GM18520 (cell line): ENCODE measurements at regions not wholly inside any gene's neighbourhood (a gene's known extent, or its start where the extent isn't known, plus 50 kb on each side); places are given as distances from the start of the nearest gene placed in this dataset.

Experiments used
- ATAC-seq: cut with Tn5 transposase; IDR thresholded peaks from one replicate; pipeline ENCODE4 v1.9.1; 2021; ENCODE audit not compliant: unreplicated experiment

GRCh38 chr11:19524171-19524671 lies 188.4 kb upstream of the NAV2 start:
- ATAC-seq: no peak

DNA sequence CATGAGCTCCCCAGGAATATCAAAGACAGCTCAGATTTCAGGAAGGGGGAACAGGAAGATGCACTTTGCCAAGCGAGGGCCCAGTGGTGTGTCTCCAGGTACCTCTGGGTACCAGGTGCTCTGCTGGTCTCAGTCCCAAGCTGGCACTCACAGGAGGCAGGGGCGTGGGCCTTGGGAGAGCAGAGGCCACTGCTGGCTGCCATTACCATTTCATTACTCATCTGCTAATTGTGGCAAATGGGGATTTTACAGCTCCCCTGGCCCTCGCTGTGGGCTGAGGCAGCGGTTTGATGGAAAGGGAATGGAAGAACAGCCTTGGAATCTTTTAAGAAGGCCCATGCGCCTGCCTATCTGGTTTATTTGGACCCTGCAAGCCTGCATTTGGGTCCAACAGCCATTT lies 192.0 kb upstream of the NAV2 start:
- ATAC-seq: no peak

DNA sequence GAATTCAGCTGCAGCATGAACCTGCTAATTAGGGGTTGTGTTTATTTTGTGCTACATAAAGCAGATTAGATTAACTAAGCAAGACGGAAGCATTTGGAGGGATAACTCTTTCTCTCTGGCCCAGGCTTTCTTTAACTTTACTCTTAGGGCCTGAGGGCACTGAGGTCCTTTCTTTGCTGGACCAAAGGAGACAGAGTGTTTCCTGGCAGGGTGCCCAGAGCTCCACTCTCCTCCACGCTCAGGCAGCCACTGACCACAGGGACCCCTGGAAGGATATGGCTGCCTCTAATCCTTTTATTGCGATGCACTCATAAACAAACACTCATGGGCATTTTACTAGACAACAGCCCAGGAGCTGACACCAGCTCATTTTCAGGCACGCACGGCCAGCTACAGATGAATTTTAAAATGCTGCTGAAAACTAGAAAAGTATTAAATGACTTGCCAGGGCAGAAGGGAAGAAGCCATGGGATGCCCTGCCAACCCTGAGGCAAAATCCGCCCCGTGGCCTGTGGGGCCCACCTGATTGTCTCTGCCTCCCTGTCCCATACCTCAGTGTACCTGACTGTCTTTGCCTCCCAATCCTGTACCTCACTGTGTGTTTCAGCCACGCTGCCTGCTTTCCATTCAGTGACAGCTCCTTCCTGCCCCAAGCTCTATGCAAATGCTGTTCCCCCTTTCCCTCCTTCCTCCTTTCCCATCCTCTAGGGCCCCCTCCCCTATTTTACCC lies 192.6 kb upstream of the NAV2 start:
- ATAC-seq: no peak

- no peak for ATAC-seq
Measured at GRCh38 chr11:19519353-19519752, 193.3 kb upstream of the NAV2 start.

DNA sequence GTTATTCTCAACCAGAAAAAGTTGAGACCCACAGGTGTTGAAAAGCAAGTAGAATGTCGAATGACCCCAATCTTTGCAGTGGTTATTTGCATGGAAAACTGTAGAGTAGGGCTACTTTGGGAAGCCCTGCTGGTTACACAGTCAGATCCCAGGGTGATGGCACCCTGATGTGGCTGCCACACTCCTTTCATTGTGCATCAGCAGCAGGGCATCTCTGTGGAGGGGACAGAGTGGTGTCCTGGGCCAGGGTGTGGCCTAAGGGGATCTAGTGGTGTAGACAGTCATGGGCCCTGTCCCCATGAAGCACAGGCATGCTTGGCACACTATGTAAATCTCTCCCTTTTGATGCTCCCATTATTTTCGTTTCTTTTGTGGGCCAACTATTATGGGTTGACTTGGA lies 199.4 kb upstream of the NAV2 start:
- no peak for ATAC-seq

- ATAC-seq: no peak
Measured at GRCh38 chr11:19512618-19513017, 200.0 kb upstream of the NAV2 start.

DNA sequence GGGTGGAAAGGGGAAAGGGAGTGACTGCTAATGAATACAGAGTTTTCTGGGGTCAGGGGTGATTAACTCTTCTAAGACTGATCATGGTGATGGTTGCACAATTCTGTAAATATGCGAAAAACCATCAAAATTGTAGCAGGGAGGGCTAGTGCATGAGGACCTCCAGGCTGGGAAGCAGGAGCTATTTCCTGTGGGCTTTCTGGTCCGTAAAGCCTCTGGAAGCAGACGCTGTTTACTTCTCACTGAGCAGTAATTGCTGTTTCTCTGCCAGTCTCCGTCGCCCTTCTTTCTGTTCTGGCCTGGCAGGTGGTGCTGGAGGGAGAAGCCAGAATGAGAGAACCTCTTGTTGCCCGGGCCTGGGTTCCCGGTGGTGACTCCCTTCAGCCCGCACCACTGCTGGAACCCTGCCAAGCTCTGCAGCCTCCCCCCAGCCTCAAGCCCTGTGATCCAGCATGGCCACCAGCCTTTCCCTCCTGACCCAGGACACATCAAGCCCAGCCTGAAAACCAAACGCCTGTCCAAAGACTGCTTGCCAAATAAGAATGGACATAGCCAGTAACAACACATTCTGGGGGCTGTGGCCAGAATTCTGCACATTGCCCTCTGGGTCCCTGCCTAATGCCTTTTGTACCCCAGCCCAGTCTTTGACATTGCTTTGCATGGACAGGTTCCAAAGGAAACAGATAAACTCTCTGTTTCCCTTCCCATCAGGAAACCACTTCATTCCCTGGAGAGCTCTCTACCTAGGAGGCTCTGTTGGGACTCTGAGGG lies 201.0 kb upstream of the NAV2 start:
- no peak for ATAC-seq

- ATAC-seq: no peak
Measured at GRCh38 chr11:19511066-19511412, 201.6 kb upstream of the NAV2 start.

DNA sequence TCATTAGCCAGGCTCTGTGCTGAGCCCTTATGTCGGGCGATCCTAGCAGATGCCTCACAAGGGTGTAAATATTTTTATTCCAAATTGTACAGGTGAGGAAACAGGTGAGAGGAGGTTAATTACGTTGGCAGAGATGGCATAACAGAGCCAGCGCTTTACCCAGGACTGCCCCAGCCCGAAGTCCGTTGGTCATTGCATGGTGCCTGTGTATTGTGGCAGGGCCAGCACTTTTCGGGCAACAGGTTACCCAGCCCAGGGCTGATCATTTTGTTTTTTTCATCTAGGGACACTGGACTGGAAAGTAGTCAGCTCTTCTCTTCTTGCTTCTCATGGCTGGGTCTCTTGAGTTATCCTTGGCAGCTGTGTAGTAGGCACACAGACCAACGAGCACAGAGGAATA lies 202.2 kb upstream of the NAV2 start:
- ATAC-seq: no peak

DNA sequence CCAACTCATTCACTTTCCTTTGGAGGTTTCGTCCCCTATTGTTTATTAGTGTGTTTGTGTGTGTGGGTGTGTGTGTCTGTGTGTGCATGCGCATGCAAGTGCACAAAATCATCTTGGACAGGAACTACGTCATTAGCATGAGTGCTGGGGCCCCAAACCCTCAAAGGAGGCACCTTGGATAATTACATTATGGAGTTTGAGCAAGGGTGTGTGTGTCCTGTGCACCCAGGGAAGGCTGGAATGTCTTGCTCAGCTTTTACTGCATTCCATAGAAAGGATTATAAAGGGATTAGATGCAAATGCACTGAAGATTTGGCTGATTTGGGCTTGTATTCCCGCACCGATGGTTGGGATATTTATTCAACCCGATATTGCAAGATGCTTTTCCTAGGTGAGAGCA lies 203.4 kb upstream of the NAV2 start:
- ATAC-seq: no peak

DNA sequence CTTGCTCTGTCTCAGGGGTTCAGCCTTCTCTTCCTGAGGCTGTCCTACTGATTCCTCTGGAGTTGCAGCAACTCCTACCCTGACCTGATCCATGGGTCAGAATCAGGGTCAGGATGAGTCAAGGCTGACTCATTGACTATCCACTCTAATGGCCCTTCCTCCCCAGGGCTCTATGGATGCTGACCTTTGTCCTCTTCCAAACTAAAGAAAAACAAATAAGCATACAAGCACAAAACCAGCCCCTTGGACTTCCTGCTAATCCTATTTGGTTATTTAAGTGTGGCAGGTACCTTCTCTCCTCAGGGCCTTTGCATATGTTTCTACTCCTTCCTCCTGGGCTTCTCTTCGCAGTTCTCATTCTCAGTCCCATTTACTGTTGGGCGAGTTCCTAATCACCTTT lies 204.5 kb upstream of the NAV2 start:
- no peak for ATAC-seq

DNA sequence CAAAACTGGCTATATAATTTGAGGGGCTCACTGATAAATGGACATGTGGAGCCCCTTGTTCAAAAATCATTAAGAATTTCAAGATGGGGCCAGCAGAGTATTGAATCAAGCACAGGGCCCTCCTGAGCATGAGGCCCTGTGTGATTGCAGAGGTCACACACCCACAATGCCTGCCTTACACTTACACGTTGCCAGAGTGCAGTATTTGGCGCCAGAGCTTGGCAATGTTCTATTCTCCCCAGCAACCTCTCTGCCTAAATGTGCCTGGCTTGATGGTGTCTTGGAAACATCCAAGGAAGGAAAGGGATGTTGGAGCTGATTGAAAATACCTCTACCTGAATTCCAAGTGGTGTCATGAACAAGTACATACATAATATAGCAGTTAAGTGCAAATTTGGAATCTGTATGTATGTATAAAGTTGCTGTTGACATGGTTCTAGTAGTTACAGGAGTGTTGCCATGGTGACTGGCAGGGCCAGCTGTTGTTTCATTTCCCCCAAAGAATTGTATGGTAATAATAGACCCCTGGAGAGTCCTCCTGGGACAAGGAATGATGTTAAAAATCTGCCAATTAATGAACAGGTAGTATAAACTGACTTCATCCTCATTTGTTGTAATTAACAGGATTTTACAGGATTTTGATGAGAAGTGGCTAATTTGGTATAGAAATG lies 205.7 kb upstream of the NAV2 start:
- no peak for ATAC-seq

DNA sequence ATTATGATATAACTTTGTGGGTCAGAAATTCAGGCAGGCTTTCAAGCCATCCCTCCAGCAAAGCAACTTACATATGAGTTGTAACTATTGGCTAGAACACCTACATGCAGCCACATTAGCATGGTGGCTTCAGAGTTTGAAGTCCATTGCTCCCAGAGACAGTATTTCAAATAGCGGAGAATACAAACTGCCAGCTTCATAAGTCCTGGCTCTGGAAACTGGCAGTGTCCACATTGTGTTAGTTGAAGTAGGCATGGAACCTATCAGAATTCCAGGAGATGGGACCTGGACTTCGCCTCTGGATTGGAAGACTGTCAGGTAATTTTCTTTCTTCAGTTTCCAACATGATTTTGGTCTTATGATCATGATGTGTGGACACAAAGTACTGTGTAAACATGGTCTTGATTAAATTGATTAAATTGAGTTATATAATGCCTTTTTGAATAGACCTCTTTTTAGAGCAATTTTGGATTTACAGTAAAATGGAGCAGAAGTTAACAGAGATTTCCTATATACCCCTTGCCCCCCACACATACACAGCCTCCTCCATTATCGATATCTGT lies 209.9 kb upstream of the NAV2 start:
- ATAC-seq: no peak

- no peak for ATAC-seq
Measured at GRCh38 chr11:19501631-19502030, 211.0 kb upstream of the NAV2 start.

- ATAC-seq: no peak
Measured at GRCh38 chr11:19499999-19500398, 212.6 kb upstream of the NAV2 start.

DNA sequence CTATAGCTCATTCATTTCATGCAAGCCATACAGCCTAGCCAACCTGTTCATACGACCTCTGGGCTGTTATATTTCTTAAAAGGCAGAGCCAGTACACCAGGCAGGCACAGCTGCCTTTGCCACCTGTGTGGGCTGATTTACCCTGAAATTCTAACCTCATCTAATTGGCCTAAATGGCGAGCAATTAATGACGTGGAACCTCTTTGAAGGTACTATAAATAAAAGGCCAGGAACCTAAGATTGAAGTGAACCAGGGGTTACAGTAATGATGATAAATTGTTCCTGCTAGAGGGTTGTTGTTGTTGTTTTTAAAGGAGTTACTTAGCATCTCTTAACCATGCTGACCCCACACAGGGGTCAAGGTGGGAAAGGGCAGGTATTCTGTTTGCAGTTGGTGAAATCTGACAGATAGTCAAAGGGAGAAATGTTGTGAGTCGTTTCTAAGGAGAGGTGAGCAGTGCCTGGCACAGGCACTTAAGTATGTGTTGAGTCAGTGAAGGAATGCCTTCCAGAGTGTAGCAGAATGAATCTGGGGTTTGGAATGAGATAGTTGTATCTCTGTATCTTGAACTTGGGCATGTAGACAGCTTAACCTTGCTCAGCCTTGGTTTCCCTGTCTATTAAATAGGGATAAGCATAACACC lies 213.5 kb upstream of the NAV2 start:
- ATAC-seq: no peak

GRCh38 chr11:19493446-19494213 lies 219.0 kb upstream of the NAV2 start:
- ATAC-seq: no peak

DNA sequence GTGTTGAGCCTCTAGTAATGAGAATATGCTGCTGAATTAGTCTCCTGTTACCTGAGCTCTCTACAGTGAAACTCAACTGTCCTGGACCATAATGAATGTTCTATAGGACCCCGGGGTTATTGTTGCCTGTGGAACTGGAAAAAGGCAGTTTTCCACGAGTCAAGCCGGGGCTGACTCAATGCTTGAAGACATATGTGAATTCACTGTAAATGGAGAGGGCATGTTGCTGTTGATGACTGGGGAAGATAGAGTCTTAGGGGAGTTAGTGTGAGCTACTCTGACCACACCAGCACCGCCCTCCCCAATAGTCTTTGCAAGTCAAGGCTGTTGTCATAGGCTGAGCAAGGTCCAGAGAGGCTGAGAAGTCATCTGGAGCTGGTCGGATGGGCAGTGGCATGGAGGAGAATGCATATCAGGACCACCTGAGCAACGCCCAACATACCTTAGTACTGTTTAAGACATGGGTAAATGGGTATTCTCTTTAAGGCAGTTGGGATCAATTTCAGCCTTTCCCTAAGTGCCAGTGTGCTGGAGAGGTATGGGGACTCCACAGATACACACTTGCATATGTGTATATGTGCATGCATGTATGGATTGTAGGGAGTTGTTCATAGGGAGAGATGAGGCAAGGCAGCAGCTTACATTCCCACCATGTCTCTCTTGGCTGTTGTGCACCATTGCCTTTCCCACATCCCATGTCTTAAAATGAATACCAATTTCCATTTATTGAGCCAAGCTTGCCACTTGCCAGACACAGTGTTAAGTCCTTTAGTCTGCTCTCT lies 230.1 kb upstream of the NAV2 start:
- ATAC-seq: no peak

GRCh38 chr11:19480540-19480939 lies 232.1 kb upstream of the NAV2 start:
- ATAC-seq: no peak

GRCh38 chr11:19478891-19479290 lies 233.7 kb upstream of the NAV2 start:
- no peak for ATAC-seq
